Liver (tissue), 3 donors: ENCODE measurements at regions not wholly inside any gene's neighbourhood (a gene's known extent, or its start where the extent isn't known, plus 50 kb on each side); places are given as distances from the start of the nearest gene placed in this dataset.

Source experiments
- ATF3 ChIP-seq: IDR thresholded peaks from 2 replicates; pipeline ENCODE4 v1.6.1; 2016; ENCODE audit warnings: antibody characterized with exemption
- CTCF ChIP-seq: fragments of 150-350 bp; IDR thresholded peaks from 2 replicates; pipeline ENCODE4 v1.5.1; 2017; ENCODE audit warnings: improper control_type of control experiment, low read depth, low read length; ENCODE audit not compliant: missing input control
- EGR1 ChIP-seq, 2 donors: IDR thresholded peaks; 2 replicates each; pipeline ENCODE4 v1.6.1; 2016 to 2018; ENCODE audit warnings: antibody characterized with exemption in 2 of 2, low read depth in 2 of 2
- GABPA ChIP-seq, 2 donors: IDR thresholded peaks in 1 of 2; conservative IDR thresholded peaks in 1 of 2; 2 replicates each; pipeline ENCODE4 v1.6.1; 2016; ENCODE audit warnings: antibody characterized with exemption in 2 of 2, mild to moderate bottlenecking in 1 of 2, moderate library complexity in 1 of 2
- JUND ChIP-seq, 2 donors: IDR thresholded peaks; 2 replicates each; pipeline ENCODE4 v1.6.1; 2016; ENCODE audit warnings: antibody characterized with exemption in 2 of 2
- MAX ChIP-seq: IDR thresholded peaks from 2 replicates; pipeline ENCODE4 v1.6.1; 2016; ENCODE audit warnings: antibody characterized with exemption
- RAD21 ChIP-seq, 2 donors: IDR thresholded peaks; 2 replicates each; pipeline ENCODE4 v1.6.1; 2016; ENCODE audit warnings: antibody characterized with exemption in 2 of 2, mild to moderate bottlenecking in 2 of 2
- REST ChIP-seq: IDR thresholded peaks from 2 replicates; pipeline ENCODE4 v1.6.1; 2016; ENCODE audit warnings: antibody characterized with exemption, mild to moderate bottlenecking
- RXRA ChIP-seq, 2 donors: IDR thresholded peaks; 2 replicates each; pipeline ENCODE4 v1.6.1; 2017 to 2018; ENCODE audit warnings: antibody characterized with exemption in 2 of 2, mild to moderate bottlenecking in 1 of 2
- TAF1 ChIP-seq: conservative IDR thresholded peaks from 2 replicates; pipeline ENCODE4 v1.6.1; 2016; ENCODE audit warnings: antibody characterized with exemption, mild to moderate bottlenecking
- YY1 ChIP-seq: IDR thresholded peaks from 2 replicates; pipeline ENCODE4 v1.6.1; 2016; ENCODE audit warnings: antibody characterized with exemption, mild to moderate bottlenecking
- ZBTB33 ChIP-seq: IDR thresholded peaks from 2 replicates; pipeline ENCODE4 v1.6.1; 2016; ENCODE audit warnings: antibody characterized with exemption
- donor health status: healthy.
- donor health status: healthy.

- TF ChIP-seq CTCF = no peak
- no peak for TF ChIP-seq YY1
- no peak for TF ChIP-seq EGR1 (IDR thresholded peaks at IDR 0.05; ENCODE audit: low read depth in 2 of 2)
- TF ChIP-seq ZBTB33 = no peak
- no peak for TF ChIP-seq RXRA (IDR thresholded peaks at IDR 0.05)
- peak; percentile 49 for TF ChIP-seq TAF1
- TF ChIP-seq JUND (IDR thresholded peaks at IDR 0.05) = no peak
- TF ChIP-seq GABPA (IDR thresholded peaks at IDR 0.05 in 1 of 2, conservative IDR thresholded peaks at IDR 0.05 in 1 of 2) = no peak
- no peak for TF ChIP-seq MAX
- TF ChIP-seq ATF3 = no peak
- TF ChIP-seq RAD21 (IDR thresholded peaks at IDR 0.05) = peak in 1 of 2 donors; percentile 8
- TF ChIP-seq REST = no peak
Measured at GRCh38 chr15:31448635-31448979, 122.0 kb downstream of the KLF13 start.
